Body of pancreas (tissue), 4 donors: ENCODE measurements at regions not wholly inside any gene's neighbourhood (a gene's known extent, or its start where the extent isn't known, plus 50 kb on each side); places are given as distances from the start of the nearest gene placed in this dataset.

ENCODE experiments used
- CTCF ChIP-seq, 7 experiments: fragments of 450-650 bp in 4 of 7; fragments of 200-600 bp in 3 of 7; sonication (generic) in 3 of 7; IDR thresholded peaks; one replicate each; pipeline ENCODE4 v1.5.1; 2016 to 2019; ENCODE audit warnings: antibody characterized with exemption in 7 of 7
- POLR2A ChIP-seq, 3 donors: fragments of 450-650 bp; IDR thresholded peaks; one replicate each; pipeline ENCODE4 v1.6.1; 2016; ENCODE audit warnings: antibody characterized with exemption in 3 of 3, mild to moderate bottlenecking in 2 of 3

- TF ChIP-seq POLR2A (IDR thresholded peaks at IDR 0.05): no peak
- TF ChIP-seq CTCF (IDR thresholded peaks at IDR 0.05): no peak
Observed at GRCh38 chr3:124082343-124082742, 90.4 kb upstream of the ROPN1 start.
